ENCODE measurements at regions not wholly inside any gene's neighbourhood (a gene's known extent, or its start where the extent isn't known, plus 50 kb on each side); places are given as distances from the start of the nearest gene placed in this dataset.
"Not testable (repeated sequence)": the region's sequence is repeated elsewhere in the genome, so short reads cannot be mapped to it uniquely, and the experiment has no call there.

- no peak for DNase-seq
Measured at GRCh38 chr14:106347291-106347778, 821.0 kb downstream of the TMEM121 start.

- DNase-seq: no peak
Measured at GRCh38 chr14:106347890-106348755, 821.7 kb downstream of the TMEM121 start.

GRCh38 chr14:106348873-106349540 is 822.6 kb downstream of the TMEM121 start:
- DNase-seq: not testable (repeated sequence)

- not testable (repeated sequence) for DNase-seq
Measured at GRCh38 chr14:106349678-106350457, 823.5 kb downstream of the TMEM121 start.

GRCh38 chr14:106355007-106355791 is 828.8 kb downstream of the TMEM121 start:
- DNase-seq: not testable (repeated sequence)

- not testable (repeated sequence) for DNase-seq
Measured at GRCh38 chr14:106355881-106356642, 829.7 kb downstream of the TMEM121 start.

GRCh38 chr14:106356643-106356930 is 830.2 kb downstream of the TMEM121 start:
- not testable (repeated sequence) for DNase-seq

GRCh38 chr14:106359157-106359887 is 832.9 kb downstream of the TMEM121 start:
- DNase-seq: not testable (repeated sequence)

GRCh38 chr14:106365371-106365770 is 839.0 kb downstream of the TMEM121 start:
- not testable (repeated sequence) for DNase-seq

GRCh38 chr14:106365894-106366293 is 839.5 kb downstream of the TMEM121 start:
- not testable (repeated sequence) for DNase-seq

- not testable (repeated sequence) for DNase-seq
Measured at GRCh38 chr14:106366971-106367370, 840.6 kb downstream of the TMEM121 start.

GRCh38 chr14:106369456-106369855 is 843.1 kb downstream of the TMEM121 start:
- DNase-seq: not testable (repeated sequence)

- DNase-seq: no peak
Measured at GRCh38 chr14:106372870-106373652, 846.7 kb downstream of the TMEM121 start.

GRCh38 chr14:106373653-106374110 is 847.3 kb downstream of the TMEM121 start:
- DNase-seq: not testable (repeated sequence)

GRCh38 chr14:106377432-106377831 is 851.0 kb downstream of the TMEM121 start:
- DNase-seq: no peak

- DNase-seq: no peak
Measured at GRCh38 chr14:106378191-106378590, 851.8 kb downstream of the TMEM121 start.

GRCh38 chr14:106380740-106381139 is 854.4 kb downstream of the TMEM121 start:
- no peak for DNase-seq

- not testable (repeated sequence) for DNase-seq
Measured at GRCh38 chr14:106389186-106389585, 862.8 kb downstream of the TMEM121 start.

- no peak for DNase-seq
Measured at GRCh38 chr14:106390401-106390800, 864.0 kb downstream of the TMEM121 start.

GRCh38 chr14:106390947-106391346 is 864.6 kb downstream of the TMEM121 start:
- no peak for DNase-seq

Data from right hindlimb (tissue), 1 donor.